ENCODE measurements at regions not wholly inside any gene's neighbourhood (a gene's known extent, or its start where the extent isn't known, plus 50 kb on each side); places are given as distances from the start of the nearest gene placed in this dataset.

DNA sequence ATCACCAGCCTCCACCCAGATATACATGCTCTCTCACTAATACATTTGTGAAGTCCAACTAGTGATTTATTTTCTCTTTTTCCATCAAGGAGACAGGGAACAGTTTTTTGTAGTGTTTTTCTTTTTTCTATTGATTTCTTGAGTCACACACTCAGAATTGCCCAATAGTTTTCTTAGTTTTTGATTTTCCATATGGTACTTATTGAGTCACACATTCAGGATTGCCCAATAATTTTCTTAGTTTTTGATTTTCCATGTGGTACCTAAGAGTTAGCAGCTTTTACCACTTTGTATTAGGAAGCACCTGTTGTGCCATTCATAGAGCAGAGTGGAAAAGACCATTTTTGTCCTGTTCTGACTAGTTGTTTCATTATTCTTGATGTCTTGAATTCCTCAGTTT is 1268.8 kb downstream of the EPHA7 start:
- H3K36me3 Mint-ChIP-seq (ENCODE audit: low read depth) = no peaks in the 10 kb centered on the region
- H3K4me3 Mint-ChIP-seq = no peak overlapping the region
- H3K27me3 Mint-ChIP-seq = no peaks in the 10 kb centered on the region
- no peak for DNase-seq
- H3K4me1 Mint-ChIP-seq = no peaks in the 10 kb centered on the region
- H3K27ac Mint-ChIP-seq = no peak overlapping the region
- no peak for ATAC-seq
- H3K9me3 ChIP-seq (ENCODE audit: control insufficient read depth, low read length, poor library complexity, severe bottlenecking) = no peaks in the 10 kb centered on the region

DNA sequence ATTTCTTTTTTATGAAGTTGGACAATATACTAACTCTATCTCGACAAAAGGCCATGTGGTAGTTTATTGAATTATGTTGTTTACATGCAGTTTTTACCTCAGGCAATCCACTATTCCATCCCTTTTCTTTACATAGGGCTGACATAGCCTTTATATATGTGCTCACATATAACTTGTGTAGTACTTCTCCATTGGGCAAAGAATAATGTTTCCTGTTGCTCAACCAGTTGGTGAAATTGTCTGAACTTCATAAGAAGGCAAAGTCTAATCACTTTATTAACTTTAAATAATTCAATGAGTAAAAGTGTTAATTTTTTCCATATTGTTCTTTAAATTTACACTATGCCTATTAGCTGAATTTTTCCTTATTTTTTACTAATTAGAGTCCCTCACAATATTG is 1272.1 kb downstream of the EPHA7 start:
- DNase-seq = no peak
- H3K9me3 ChIP-seq (ENCODE audit: control insufficient read depth, low read length, poor library complexity, severe bottlenecking) = no peaks in the 10 kb centered on the region
- Mint-ChIP-seq H3K36me3 (ENCODE audit: low read depth) (no peaks in the 10 kb centered on the region), H3K27ac (no peak overlapping the region), H3K4me1 (no peaks in the 10 kb centered on the region), H3K27me3 (no peaks in the 10 kb centered on the region), H3K4me3 (no peak overlapping the region)
- ATAC-seq = no peak

GRCh38 chr6:92139601-92140000 is 1279.8 kb downstream of the EPHA7 start:
- Mint-ChIP-seq H3K4me1 (no peaks in the 10 kb centered on the region), H3K4me3 (no peak overlapping the region), H3K27me3 (no peaks in the 10 kb centered on the region), H3K36me3 (ENCODE audit: low read depth) (no peaks in the 10 kb centered on the region), H3K27ac (no peak overlapping the region)
- ATAC-seq (no peak), DNase-seq (no peak)
- H3K9me3 ChIP-seq (ENCODE audit: control insufficient read depth, low read length, poor library complexity, severe bottlenecking) = no peaks in the 10 kb centered on the region

DNA sequence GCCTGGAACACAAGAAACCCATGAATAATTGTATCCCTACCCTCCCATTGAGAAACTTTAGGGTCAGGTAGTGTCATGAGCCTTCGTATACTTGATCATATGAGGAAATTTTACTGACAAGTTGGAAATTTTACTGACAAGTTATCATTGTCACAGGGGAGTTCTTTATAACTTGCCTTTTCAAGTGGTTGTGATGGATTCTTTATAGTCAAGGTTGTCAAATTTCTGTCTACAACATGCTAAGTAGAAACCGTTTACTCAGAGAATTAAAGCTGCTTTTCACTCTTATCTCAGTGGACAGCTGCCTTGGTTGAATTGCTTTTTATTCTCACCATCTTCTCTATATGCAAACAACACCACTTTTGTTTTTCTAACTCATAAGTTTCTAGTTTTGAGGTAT is 1286.4 kb downstream of the EPHA7 start:
- ATAC-seq (no peak), DNase-seq (no peak)
- H3K27ac Mint-ChIP-seq = no peak overlapping the region
- no peaks in the 10 kb centered on the region for H3K4me1 Mint-ChIP-seq
- no peaks in the 10 kb centered on the region for H3K36me3 Mint-ChIP-seq (ENCODE audit: low read depth)
- no peaks in the 10 kb centered on the region for H3K9me3 ChIP-seq (ENCODE audit: control insufficient read depth, low read length, poor library complexity, severe bottlenecking)
- no peak overlapping the region for H3K4me3 Mint-ChIP-seq
- H3K27me3 Mint-ChIP-seq = no peaks in the 10 kb centered on the region

DNA sequence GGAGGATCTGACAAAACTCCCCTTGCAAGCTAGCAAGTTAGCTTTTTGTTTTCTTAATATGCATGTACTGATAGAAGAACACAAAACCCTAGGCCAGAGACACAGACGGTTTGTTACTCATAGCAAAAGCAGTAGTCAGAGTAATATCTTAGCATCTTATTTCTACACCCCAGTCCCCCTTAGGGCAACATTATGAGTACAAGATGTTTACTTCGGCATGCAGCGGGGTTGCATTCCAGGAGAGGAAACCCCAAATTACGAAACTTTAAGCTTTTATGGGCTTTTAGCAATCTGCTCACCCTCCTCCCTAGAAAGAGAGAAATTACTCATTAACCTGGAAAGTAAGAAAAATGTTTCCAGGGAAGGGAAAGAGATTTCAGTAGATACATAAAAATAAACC is 1286.9 kb downstream of the EPHA7 start:
- H3K9me3 ChIP-seq (ENCODE audit: control insufficient read depth, low read length, poor library complexity, severe bottlenecking) = no peaks in the 10 kb centered on the region
- no peak for ATAC-seq
- Mint-ChIP-seq H3K4me3 (no peak overlapping the region), H3K36me3 (ENCODE audit: low read depth) (no peaks in the 10 kb centered on the region), H3K27me3 (no peaks in the 10 kb centered on the region), H3K27ac (no peak overlapping the region), H3K4me1 (no peaks in the 10 kb centered on the region)
- DNase-seq = no peak

GRCh38 chr6:92130944-92131343 is 1288.4 kb downstream of the EPHA7 start:
- no peaks in the 10 kb centered on the region for H3K9me3 ChIP-seq (ENCODE audit: control insufficient read depth, low read length, poor library complexity, severe bottlenecking)
- Mint-ChIP-seq H3K27me3 (no peaks in the 10 kb centered on the region), H3K27ac (no peak overlapping the region), H3K4me3 (no peak overlapping the region), H3K4me1 (no peaks in the 10 kb centered on the region), H3K36me3 (ENCODE audit: low read depth) (no peaks in the 10 kb centered on the region)
- DNase-seq = no peak
- no peak for ATAC-seq

GRCh38 chr6:92126983-92127382 is 1292.4 kb downstream of the EPHA7 start:
- no peaks in the 10 kb centered on the region for H3K27me3 Mint-ChIP-seq
- H3K27ac Mint-ChIP-seq = no peak overlapping the region

GRCh38 chr6:92126088-92126487 is 1293.3 kb downstream of the EPHA7 start:
- DNase-seq (no peak), ATAC-seq (no peak)
- Mint-ChIP-seq H3K4me3 (no peak overlapping the region), H3K4me1 (no peaks in the 10 kb centered on the region), H3K27me3 (no peaks in the 10 kb centered on the region), H3K36me3 (ENCODE audit: low read depth) (no peaks in the 10 kb centered on the region), H3K27ac (no peak overlapping the region)
- no peaks in the 10 kb centered on the region for H3K9me3 ChIP-seq (ENCODE audit: control insufficient read depth, low read length, poor library complexity, severe bottlenecking)

More at GRCh38 chr6:92126983-92127382, 1292.4 kb downstream of the EPHA7 start:
- Mint-ChIP-seq H3K36me3 (ENCODE audit: low read depth) (no peaks in the 10 kb centered on the region), H3K4me3 (no peak overlapping the region), H3K4me1 (no peaks in the 10 kb centered on the region)
- no peaks in the 10 kb centered on the region for H3K9me3 ChIP-seq (ENCODE audit: control insufficient read depth, low read length, poor library complexity, severe bottlenecking)
- ATAC-seq (no peak), DNase-seq (no peak)

DNA sequence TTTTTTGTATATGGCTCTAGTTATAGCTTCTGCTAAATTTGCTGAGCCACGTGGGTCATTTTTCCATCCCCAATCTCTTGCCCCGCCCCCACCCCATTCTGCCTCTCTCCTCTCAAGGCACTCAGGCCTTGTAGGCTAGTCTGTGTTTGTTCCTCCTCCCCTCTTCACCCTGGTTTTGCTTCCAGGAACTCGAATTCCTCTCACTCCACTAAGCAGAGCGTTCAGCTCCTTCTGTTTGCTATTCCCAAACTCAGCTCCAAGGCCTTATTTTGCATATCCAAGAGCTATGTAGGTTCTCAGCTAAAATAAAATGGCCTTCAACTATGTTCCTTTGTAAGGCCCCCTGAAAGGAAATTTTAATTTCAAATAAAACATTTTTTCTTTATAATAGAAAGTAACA is 1293.7 kb downstream of the EPHA7 start:
- H3K27me3 Mint-ChIP-seq = no peaks in the 10 kb centered on the region
- H3K9me3 ChIP-seq (ENCODE audit: control insufficient read depth, low read length, poor library complexity, severe bottlenecking) = no peaks in the 10 kb centered on the region
- no peak for DNase-seq
- H3K4me3 Mint-ChIP-seq = no peak overlapping the region
- H3K4me1 Mint-ChIP-seq = no peaks in the 10 kb centered on the region
- no peak for ATAC-seq
- H3K36me3 Mint-ChIP-seq (ENCODE audit: low read depth) = no peaks in the 10 kb centered on the region
- no peak overlapping the region for H3K27ac Mint-ChIP-seq

DNA sequence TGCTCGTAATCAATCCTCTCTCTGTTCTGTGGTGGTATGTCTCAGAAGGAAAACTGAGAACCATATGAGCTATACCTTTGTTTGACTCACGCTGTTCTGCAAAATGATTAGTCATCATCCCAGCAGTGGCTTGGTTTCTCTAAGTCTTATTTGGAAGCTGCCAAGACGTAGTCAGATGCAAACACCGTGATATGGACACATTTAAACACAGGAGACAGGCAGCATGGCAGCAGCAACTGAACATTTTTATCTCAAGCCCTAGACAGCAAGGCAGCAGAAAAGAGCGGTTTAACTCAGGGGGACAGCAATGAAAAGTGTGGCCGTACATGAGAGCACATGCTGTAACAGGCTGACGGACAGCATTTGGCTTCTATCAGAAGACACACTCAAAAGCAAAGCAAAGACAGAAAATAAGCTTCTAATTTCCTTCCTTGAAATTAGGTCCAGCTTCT is 1295.1 kb downstream of the EPHA7 start:
- Mint-ChIP-seq H3K27me3 (no peaks in the 10 kb centered on the region), H3K4me1 (no peaks in the 10 kb centered on the region), H3K4me3 (no peak overlapping the region), H3K27ac (no peak overlapping the region), H3K36me3 (ENCODE audit: low read depth) (no peaks in the 10 kb centered on the region)
- ATAC-seq (no peak), DNase-seq (no peak)
- H3K9me3 ChIP-seq (ENCODE audit: control insufficient read depth, low read length, poor library complexity, severe bottlenecking) = no peaks in the 10 kb centered on the region

GRCh38 chr6:92122746-92123145 is 1296.6 kb downstream of the EPHA7 start:
- Mint-ChIP-seq H3K27ac (no peak overlapping the region), H3K36me3 (ENCODE audit: low read depth) (no peaks in the 10 kb centered on the region), H3K4me1 (no peaks in the 10 kb centered on the region), H3K27me3 (no peaks in the 10 kb centered on the region), H3K4me3 (no peak overlapping the region)
- ATAC-seq (no peak), DNase-seq (no peak)
- H3K9me3 ChIP-seq (ENCODE audit: control insufficient read depth, low read length, poor library complexity, severe bottlenecking) = no peaks in the 10 kb centered on the region

DNA sequence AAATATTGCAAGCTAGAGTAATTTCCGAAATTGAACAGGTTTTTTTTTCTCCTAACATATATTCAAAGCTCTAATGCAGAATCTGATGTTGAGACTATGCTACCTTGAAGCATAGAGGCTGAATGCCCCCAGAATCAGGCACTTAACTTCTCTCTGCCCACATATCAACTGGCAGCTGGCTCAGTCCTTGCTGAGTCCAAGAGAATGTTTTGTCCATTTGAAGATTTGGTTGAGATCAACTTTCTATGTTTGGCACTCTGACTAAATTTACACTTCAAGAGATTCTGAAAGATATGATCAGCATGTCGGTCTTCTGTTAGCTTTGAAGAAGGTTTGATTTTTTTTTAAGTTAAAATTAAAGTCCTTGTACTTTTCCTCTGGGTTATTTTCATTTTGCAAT is 1298.1 kb downstream of the EPHA7 start:
- no peaks in the 10 kb centered on the region for H3K27me3 Mint-ChIP-seq
- ATAC-seq (no peak), DNase-seq (no peak)
- H3K4me3 Mint-ChIP-seq = no peak overlapping the region
- no peaks in the 10 kb centered on the region for H3K4me1 Mint-ChIP-seq
- H3K9me3 ChIP-seq (ENCODE audit: control insufficient read depth, low read length, poor library complexity, severe bottlenecking) = no peaks in the 10 kb centered on the region
- no peak overlapping the region for H3K27ac Mint-ChIP-seq
- no peaks in the 10 kb centered on the region for H3K36me3 Mint-ChIP-seq (ENCODE audit: low read depth)

DNA sequence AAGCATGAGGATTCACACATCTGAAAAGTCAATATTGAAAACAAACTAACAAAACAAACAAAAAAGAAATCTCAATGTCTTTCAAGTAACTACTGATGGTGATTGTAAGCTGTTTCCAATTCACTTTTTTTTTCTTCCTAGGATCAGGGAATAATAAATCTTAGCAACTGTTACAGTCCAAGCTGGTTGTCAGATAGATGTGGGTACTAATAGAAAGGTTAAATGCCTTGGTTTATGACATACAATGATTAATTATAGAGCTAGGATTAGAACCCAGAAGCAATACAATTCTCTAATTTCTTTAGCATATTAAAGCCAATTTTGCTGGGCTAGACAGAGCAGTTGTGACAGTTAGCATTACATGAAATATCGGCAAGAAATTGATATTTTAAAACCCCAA is 1301.6 kb downstream of the EPHA7 start:
- Mint-ChIP-seq H3K4me3 (no peak overlapping the region), H3K4me1 (no peaks in the 10 kb centered on the region), H3K36me3 (ENCODE audit: low read depth) (no peaks in the 10 kb centered on the region), H3K27me3 (no peaks in the 10 kb centered on the region), H3K27ac (no peak overlapping the region)
- H3K9me3 ChIP-seq (ENCODE audit: control insufficient read depth, low read length, poor library complexity, severe bottlenecking) = no peaks in the 10 kb centered on the region
- DNase-seq = no peak
- ATAC-seq = no peak

DNA sequence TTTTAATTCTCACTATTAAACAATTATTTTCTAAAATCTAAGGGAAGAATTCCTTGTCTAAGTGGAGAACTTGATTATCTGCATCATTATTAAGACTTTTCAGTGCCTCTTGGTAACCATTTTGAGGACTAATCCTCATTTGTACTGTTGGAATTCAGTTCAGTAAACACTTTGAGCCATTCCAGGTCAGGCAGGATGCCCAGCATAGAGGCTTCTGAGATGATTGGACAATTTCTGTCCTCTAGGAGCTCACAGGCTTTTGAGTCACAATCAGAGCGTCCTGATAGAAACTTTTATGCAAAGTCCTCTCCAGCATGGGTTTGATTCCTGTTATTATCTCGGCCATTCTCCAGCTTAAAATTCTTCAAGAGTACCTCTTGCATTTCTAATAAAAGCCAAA is 1304.6 kb downstream of the EPHA7 start:
- ATAC-seq (no peak), DNase-seq (no peak)
- Mint-ChIP-seq H3K4me1 (no peaks in the 10 kb centered on the region), H3K27me3 (no peaks in the 10 kb centered on the region), H3K4me3 (no peak overlapping the region), H3K27ac (no peak overlapping the region), H3K36me3 (ENCODE audit: low read depth) (no peaks in the 10 kb centered on the region)
- no peaks in the 10 kb centered on the region for H3K9me3 ChIP-seq (ENCODE audit: control insufficient read depth, low read length, poor library complexity, severe bottlenecking)
